Fibroblast of the conjunctiva (primary cell): ENCODE measurements at regions not wholly inside any gene's neighbourhood (a gene's known extent, or its start where the extent isn't known, plus 50 kb on each side); places are given as distances from the start of the nearest gene placed in this dataset.

Experiments
- DNase-seq: peaks from one replicate; pipeline ENCODE4 v3.0.0-alpha.2; 2010; ENCODE audit warnings: low read depth

GRCh38 chr1:163406772-163407171 lies 85.0 kb downstream of the NUF2 start:
- no peak for DNase-seq

GRCh38 chr1:163408262-163408661 lies 86.5 kb downstream of the NUF2 start:
- no peak for DNase-seq

GRCh38 chr1:163410073-163410999 lies 88.6 kb downstream of the NUF2 start:
- peak; percentile 39 for DNase-seq

GRCh38 chr1:163412221-163412620 lies 90.5 kb downstream of the NUF2 start:
- no peak for DNase-seq

- DNase-seq: no peak
Measured at GRCh38 chr1:163414778-163415177, 93.0 kb downstream of the NUF2 start.

- no peak for DNase-seq
Measured at GRCh38 chr1:163421701-163422100, 99.9 kb downstream of the NUF2 start.

GRCh38 chr1:163422738-163423404 lies 101.1 kb downstream of the NUF2 start:
- DNase-seq: no peak

GRCh38 chr1:163426505-163427251 lies 104.9 kb downstream of the NUF2 start:
- DNase-seq: no peak

GRCh38 chr1:163427279-163427678 lies 105.5 kb downstream of the NUF2 start:
- DNase-seq: no peak

- DNase-seq: no peak
Measured at GRCh38 chr1:163436140-163436812, 114.5 kb downstream of the NUF2 start.

- DNase-seq: no peak
Measured at GRCh38 chr1:163439471-163439870, 117.7 kb downstream of the NUF2 start.

- DNase-seq: no peak
Measured at GRCh38 chr1:163440090-163440489, 118.3 kb downstream of the NUF2 start.

GRCh38 chr1:163442231-163442879 lies 120.6 kb downstream of the NUF2 start:
- no peak for DNase-seq

GRCh38 chr1:163442895-163443294 lies 121.1 kb downstream of the NUF2 start:
- DNase-seq: no peak

- DNase-seq: no peak
Measured at GRCh38 chr1:163443863-163444262, 122.1 kb downstream of the NUF2 start.

GRCh38 chr1:163444665-163445064 lies 122.9 kb downstream of the NUF2 start:
- no peak for DNase-seq

GRCh38 chr1:163450986-163451385 lies 129.2 kb downstream of the NUF2 start:
- no peak for DNase-seq

- no peak for DNase-seq
Measured at GRCh38 chr1:163459539-163459938, 137.8 kb downstream of the NUF2 start.

GRCh38 chr1:163467289-163467688 lies 145.5 kb downstream of the NUF2 start:
- no peak for DNase-seq

GRCh38 chr1:163471779-163472650 lies 150.3 kb downstream of the NUF2 start:
- DNase-seq: no peak
